DOHH2 (cell line): ENCODE measurements at regions not wholly inside any gene's neighbourhood (a gene's known extent, or its start where the extent isn't known, plus 50 kb on each side); places are given as distances from the start of the nearest gene placed in this dataset.

Experiments
- H3F3A ChIP-seq: fragments of 200-600 bp; sonication (generic), shearing (Covaris generic); 2 replicates; pipeline ENCODE4 v1.6.0; 2016; ENCODE audit warnings: antibody characterized with exemption, mild to moderate bottlenecking; ENCODE audit not compliant: control insufficient read depth, insufficient read depth
- H3K27ac ChIP-seq: fragments of 200-600 bp; sonication (generic); 2 replicates; pipeline ENCODE4 v1.5.1; 2014; ENCODE audit warnings: low read depth, mild to moderate bottlenecking, low read length, moderate library complexity
- H3K27me3 ChIP-seq: fragments of 200-600 bp; sonication (generic); 2 replicates; pipeline ENCODE4 v1.6.1; 2014; ENCODE audit warnings: mild to moderate bottlenecking, low read length, mixed read lengths; ENCODE audit not compliant: control insufficient read depth
- H3K36me3 ChIP-seq: fragments of 200-600 bp; sonication (generic); 2 replicates; pipeline ENCODE4 v1.6.1; 2014; ENCODE audit warnings: mild to moderate bottlenecking, low read length, moderate library complexity, mixed read lengths; ENCODE audit not compliant: control insufficient read depth
- H3K4me1 ChIP-seq: fragments of 200-600 bp; sonication (generic); 2 replicates; pipeline ENCODE4 v1.6.1; 2014; ENCODE audit warnings: mild to moderate bottlenecking, low read length, mixed read lengths; ENCODE audit not compliant: control insufficient read depth
- H3K4me2 ChIP-seq: fragments of 200-600 bp; sonication (generic); 2 replicates; pipeline ENCODE4 v1.6.0; 2014; ENCODE audit warnings: mild to moderate bottlenecking, low read length, moderate library complexity
- H3K4me3 ChIP-seq: fragments of 200-600 bp; sonication (generic); 2 replicates; pipeline ENCODE4 v1.5.1; 2014; ENCODE audit warnings: mild to moderate bottlenecking, low read length, mixed read lengths
- H3K79me2 ChIP-seq: fragments of 200-600 bp; sonication (generic); 2 replicates; pipeline ENCODE4 v1.6.1; 2014; ENCODE audit warnings: mild to moderate bottlenecking, low read length, mixed read lengths; ENCODE audit not compliant: control insufficient read depth
- H3K9me2 ChIP-seq: fragments of 200-600 bp; sonication (generic); replicated peaks from 2 replicates; pipeline ENCODE4 v1.6.1; 2014; ENCODE audit warnings: mild to moderate bottlenecking, low read length, mixed read lengths; ENCODE audit not compliant: control insufficient read depth
- H3K9me3 ChIP-seq: fragments of 200-600 bp; sonication (generic); 2 replicates; pipeline ENCODE4 v1.6.1; 2014; ENCODE audit warnings: antibody characterized with exemption, low read length, mixed read lengths; ENCODE audit not compliant: control insufficient read depth, insufficient read depth
- H4K20me1 ChIP-seq: fragments of 200-600 bp; sonication (generic); 2 replicates; pipeline ENCODE4 v1.6.0; 2014; ENCODE audit warnings: low read depth, mild to moderate bottlenecking, antibody characterized with exemption, low read length, moderate library complexity; ENCODE audit not compliant: control insufficient read depth, insufficient read depth
- EZH2phosphoT487 ChIP-seq: fragments of 200-600 bp; sonication (generic); IDR thresholded peaks from 2 replicates; pipeline ENCODE4 v1.6.1; 2017; ENCODE audit warnings: borderline replicate concordance, mild to moderate bottlenecking, antibody characterized with exemption, low read length, moderate library complexity, mixed read lengths
- TF ChIP-seq, protein P1 (sequence below): fragments of 200-600 bp; sonication (generic); IDR thresholded peaks from one replicate; pipeline ENCODE4 v1.5.1; 2014; ENCODE audit warnings: antibody characterized with exemption, mild to moderate bottlenecking, low read depth, low read length; ENCODE audit not compliant: poor library complexity, severe bottlenecking

GRCh38 chr5:126234563-126235195, 188.5 kb upstream of the GRAMD2B start:
- Histone ChIP-seq H3K4me2 (0 out of 2 replicates have a peak overlapping the region, but pooled peaks have one; percentile 15), H4K20me1 (no peaks in the 10 kb centered on the region), H3K79me2 (no peaks in the 10 kb centered on the region), H3K27me3 (no peaks in the 10 kb centered on the region; the same call in 1 of the 2 replicates), H3K27ac (no peak overlapping the region), H3K9me2 (no peaks in the 10 kb centered on the region), H3K4me1 (no peaks in the 10 kb centered on the region), H3K4me3 (no peak overlapping the region), H3K9me3 (no peaks in the 10 kb centered on the region), H3K36me3 (no peaks in the 10 kb centered on the region), H3F3A (no peaks in the 10 kb centered on the region)
- TF ChIP-seq EZH2phosphoT487, result no peak
- TF ChIP-seq, protein P1, sequence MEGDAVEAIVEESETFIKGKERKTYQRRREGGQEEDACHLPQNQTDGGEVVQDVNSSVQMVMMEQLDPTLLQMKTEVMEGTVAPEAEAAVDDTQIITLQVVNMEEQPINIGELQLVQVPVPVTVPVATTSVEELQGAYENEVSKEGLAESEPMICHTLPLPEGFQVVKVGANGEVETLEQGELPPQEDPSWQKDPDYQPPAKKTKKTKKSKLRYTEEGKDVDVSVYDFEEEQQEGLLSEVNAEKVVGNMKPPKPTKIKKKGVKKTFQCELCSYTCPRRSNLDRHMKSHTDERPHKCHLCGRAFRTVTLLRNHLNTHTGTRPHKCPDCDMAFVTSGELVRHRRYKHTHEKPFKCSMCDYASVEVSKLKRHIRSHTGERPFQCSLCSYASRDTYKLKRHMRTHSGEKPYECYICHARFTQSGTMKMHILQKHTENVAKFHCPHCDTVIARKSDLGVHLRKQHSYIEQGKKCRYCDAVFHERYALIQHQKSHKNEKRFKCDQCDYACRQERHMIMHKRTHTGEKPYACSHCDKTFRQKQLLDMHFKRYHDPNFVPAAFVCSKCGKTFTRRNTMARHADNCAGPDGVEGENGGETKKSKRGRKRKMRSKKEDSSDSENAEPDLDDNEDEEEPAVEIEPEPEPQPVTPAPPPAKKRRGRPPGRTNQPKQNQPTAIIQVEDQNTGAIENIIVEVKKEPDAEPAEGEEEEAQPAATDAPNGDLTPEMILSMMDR, result peak; percentile 78

- no peaks in the 10 kb centered on the region for H3K9me2 ChIP-seq
- no peak overlapping the region for H3K4me3 ChIP-seq
- no peak overlapping the region for H3K27ac ChIP-seq
- TF ChIP-seq, protein P1, result no peak
- no peak for TF ChIP-seq EZH2phosphoT487
- no peaks in the 10 kb centered on the region for H3K9me3 ChIP-seq
- H4K20me1 ChIP-seq, result no peaks in the 10 kb centered on the region
- H3K27me3 ChIP-seq, result no peaks in the 10 kb centered on the region; the same call in 1 of the 2 replicates
- no peaks in the 10 kb centered on the region for H3F3A ChIP-seq
- no peaks in the 10 kb centered on the region for H3K4me1 ChIP-seq
- no peaks in the 10 kb centered on the region for H3K79me2 ChIP-seq
- no peaks in the 10 kb centered on the region for H3K36me3 ChIP-seq
- no peak overlapping the region for H3K4me2 ChIP-seq
Measured at GRCh38 chr5:126235628-126236027, 187.6 kb upstream of the GRAMD2B start.

DNA sequence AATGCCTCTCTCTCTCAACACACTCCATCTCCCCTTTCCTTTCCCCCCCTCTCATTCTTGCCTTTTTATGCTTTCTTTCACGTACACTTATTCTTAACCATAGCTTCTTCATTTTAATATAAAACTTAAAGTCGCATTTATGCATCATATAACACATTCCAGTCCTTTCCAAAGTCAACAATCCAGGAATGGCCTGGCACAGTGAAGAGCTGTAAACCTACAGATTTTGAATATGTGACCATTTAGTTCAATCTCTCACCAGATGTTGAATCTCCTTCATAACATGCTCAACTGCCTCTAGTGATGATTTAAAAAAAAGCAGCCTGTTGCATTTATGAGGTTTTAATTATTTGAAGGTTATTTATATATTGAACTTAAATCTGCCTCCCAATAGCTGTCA, 186.2 kb upstream of the GRAMD2B start:
- Histone ChIP-seq H3K9me2 (no peaks in the 10 kb centered on the region), H3K9me3 (no peaks in the 10 kb centered on the region), H3F3A (no peaks in the 10 kb centered on the region), H4K20me1 (no peaks in the 10 kb centered on the region), H3K4me2 (no peak overlapping the region), H3K27ac (no peak overlapping the region), H3K36me3 (no peaks in the 10 kb centered on the region), H3K27me3 (no peaks in the 10 kb centered on the region; the same call in 1 of the 2 replicates), H3K4me3 (no peak overlapping the region), H3K79me2 (no peaks in the 10 kb centered on the region), H3K4me1 (no peaks in the 10 kb centered on the region)
- no peak for TF ChIP-seq EZH2phosphoT487
- TF ChIP-seq, protein P1, result no peak
